ENCODE measurements at regions not wholly inside any gene's neighbourhood (a gene's known extent, or its start where the extent isn't known, plus 50 kb on each side); places are given as distances from the start of the nearest gene placed in this dataset.
A peak's percentile ranks its signal among the peaks of the same experiment; 100 is the strongest.

DNA sequence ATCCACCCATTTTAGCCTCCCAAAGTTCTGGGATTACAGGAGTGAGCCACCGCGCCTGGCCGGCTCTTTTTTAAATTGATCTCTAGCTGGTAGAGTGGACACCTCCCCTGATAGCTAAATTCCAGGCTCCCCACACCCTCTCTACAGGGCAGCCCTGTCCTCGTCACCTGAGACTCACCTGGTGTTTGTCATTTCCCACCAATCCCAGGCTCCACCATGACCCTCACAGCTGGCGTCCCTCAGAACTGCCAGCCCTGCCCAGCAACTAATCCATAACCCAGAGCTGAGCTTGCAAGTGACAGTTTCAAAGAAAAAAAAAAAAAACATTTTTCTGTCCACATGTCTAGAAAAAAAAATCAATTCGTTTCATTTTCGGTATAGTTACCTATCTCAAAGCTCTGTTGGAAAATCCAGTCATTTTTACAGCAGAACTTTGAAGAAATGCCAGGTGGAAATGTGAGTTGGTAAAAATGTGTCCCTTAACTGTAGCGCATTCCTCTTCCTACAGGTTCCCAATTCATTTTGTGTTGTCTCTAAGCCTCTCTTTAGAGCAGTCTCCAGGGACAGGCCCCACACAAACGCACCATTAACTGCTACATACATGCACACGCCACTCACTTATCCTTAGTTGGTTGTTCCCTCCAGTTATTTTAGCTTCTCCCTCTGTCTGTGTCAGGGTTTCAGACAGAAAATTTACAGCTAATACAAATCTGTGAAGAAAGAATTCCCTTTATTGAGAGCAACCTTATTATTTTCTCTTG, 294.7 kb downstream of the FBXO15 start:
- H3K27me3 Mint-ChIP-seq: no peaks in the 10 kb centered on the region
- POLR2A ChIA-PET (ENCODE audit: partially characterized antibody): no interaction called here

GRCh38 chr18:73850782-73851181, 296.9 kb downstream of the FBXO15 start:
- H3K9me3 ChIP-seq (ENCODE audit: control insufficient read depth in 1 of 2, low read length in 2 of 2): no peaks in the 10 kb centered on the region
- no peak for DNase-seq
- Mint-ChIP-seq H3K9me3 (no peaks in the 10 kb centered on the region), H3K36me3 (no peaks in the 10 kb centered on the region), H3K4me1 (no peaks in the 10 kb centered on the region), H3K27me3 (no peaks in the 10 kb centered on the region), H3K4me3 (no peak overlapping the region), H3K27ac (no peak overlapping the region)
- no peak overlapping the region for H3K27ac ChIP-seq (ENCODE audit: low read depth, low read length)
- CTCF ChIA-PET (ENCODE audit: partially characterized antibody): interaction anchor here (1.7 kb wide), 1 partner anchor 8 kb away, joined by 11 read pairs; no protein-coding TSS in a partner anchor
- intact Hi-C loops (cut with micrococcal nuclease): no loop called here
- H3K27me3 ChIP-seq (ENCODE audit: insufficient read depth, low read length): no peaks in the 10 kb centered on the region
- POLR2A ChIA-PET (ENCODE audit: partially characterized antibody): no interaction called here
- H3K4me1 ChIP-seq (ENCODE audit: insufficient read depth, low read length): no peaks in the 10 kb centered on the region
- no peak overlapping the region for H3K4me3 ChIP-seq (ENCODE audit: low read length in 2 of 2)
- no peaks in the 10 kb centered on the region for H3K36me3 ChIP-seq (ENCODE audit: insufficient read depth, low read length)

More for the DNA sequence above, 294.7 kb downstream of the FBXO15 start:
- H3K4me3 Mint-ChIP-seq: no peak overlapping the region
- intact Hi-C loops (cut with micrococcal nuclease): no loop called here
- H3K4me1 Mint-ChIP-seq: no peaks in the 10 kb centered on the region
- Histone ChIP-seq H3K27me3 (ENCODE audit: insufficient read depth, low read length) (no peaks in the 10 kb centered on the region), H3K9me3 (ENCODE audit: control insufficient read depth in 1 of 2, low read length in 2 of 2) (no peaks in the 10 kb centered on the region), H3K27ac (ENCODE audit: low read depth, low read length) (no peak overlapping the region), H3K4me3 (ENCODE audit: low read length in 2 of 2) (no peak overlapping the region), H3K36me3 (ENCODE audit: insufficient read depth, low read length) (no peaks in the 10 kb centered on the region), H3K4me1 (ENCODE audit: insufficient read depth, low read length) (no peaks in the 10 kb centered on the region)
- no peaks in the 10 kb centered on the region for H3K9me3 Mint-ChIP-seq
- H3K27ac Mint-ChIP-seq: no peak overlapping the region
- CTCF ChIA-PET (ENCODE audit: partially characterized antibody): interaction anchor here (1.0 to 3.4 kb wide), 2 partner anchors 11 to 13 kb away, joined by 3 to 13 read pairs; no protein-coding TSS in a partner anchor
- no peaks in the 10 kb centered on the region for H3K36me3 Mint-ChIP-seq
- DNase-seq: no peak

DNA sequence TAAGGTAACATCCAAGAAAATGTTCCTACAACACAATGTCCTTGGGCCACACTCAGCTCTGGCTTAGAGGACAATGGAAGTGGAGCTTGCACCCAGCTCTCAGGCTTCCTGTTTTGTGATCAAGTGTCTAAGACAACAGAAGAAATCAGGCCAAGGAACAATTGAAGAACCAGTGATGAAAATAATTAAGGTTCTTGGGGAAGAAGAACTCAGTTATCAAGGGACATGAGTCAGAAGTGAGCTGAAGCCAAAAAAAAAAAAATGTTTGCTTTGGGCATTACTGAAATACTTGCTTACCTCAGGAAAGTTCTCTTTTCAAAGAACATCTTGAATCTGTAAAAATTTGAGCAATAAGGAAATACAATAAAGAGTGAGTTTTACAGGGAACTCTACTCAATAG, 299.0 kb downstream of the FBXO15 start:
- CTCF ChIA-PET (ENCODE audit: partially characterized antibody): no interaction called here
- no peak for DNase-seq

GRCh38 chr18:73843455-73843854, 304.2 kb downstream of the FBXO15 start:
- Mint-ChIP-seq H3K4me1 (peaks cover 3 to 10% (median 4%) of the 10 kb centered on the region in 4 donors), H3K27me3 (peaks cover 0 to 3% of the 10 kb centered on the region in 2 donors), H3K36me3 (no peaks in the 10 kb centered on the region), H3K27ac (no peak overlapping the region), H3K4me3 (peak overlapping the region in 1 of 8 donors; percentile 20), H3K9me3 (no peaks in the 10 kb centered on the region)
- H3K27ac ChIP-seq (ENCODE audit: low read depth, low read length): no peak overlapping the region
- H3K36me3 ChIP-seq (ENCODE audit: insufficient read depth, low read length): no peaks in the 10 kb centered on the region
- no peaks in the 10 kb centered on the region for H3K27me3 ChIP-seq (ENCODE audit: insufficient read depth, low read length)
- POLR2A ChIA-PET (ENCODE audit: partially characterized antibody): no interaction called here
- H3K4me1 ChIP-seq (ENCODE audit: insufficient read depth, low read length): no peaks in the 10 kb centered on the region
- H3K4me3 ChIP-seq (ENCODE audit: low read length in 2 of 2): no peak overlapping the region
- intact Hi-C loops (cut with micrococcal nuclease): no loop called here
- DNase-seq: no peak
- no peaks in the 10 kb centered on the region for H3K9me3 ChIP-seq (ENCODE audit: control insufficient read depth in 1 of 2, low read length in 2 of 2)
- CTCF ChIA-PET (ENCODE audit: partially characterized antibody): interaction anchor here (0.8 to 2.3 kb wide), 7 partner anchors 8 to 78 kb away, joined by 3 to 11 read pairs (median 3); no protein-coding TSS in a partner anchor

More for the DNA sequence above, 299.0 kb downstream of the FBXO15 start:
- H3K36me3 ChIP-seq (ENCODE audit: insufficient read depth, low read length): no peaks in the 10 kb centered on the region
- H3K27ac Mint-ChIP-seq: no peak overlapping the region
- H3K9me3 Mint-ChIP-seq: no peaks in the 10 kb centered on the region
- no peak overlapping the region for H3K4me3 ChIP-seq (ENCODE audit: low read length in 2 of 2)
- H3K9me3 ChIP-seq (ENCODE audit: control insufficient read depth in 1 of 2, low read length in 2 of 2): no peaks in the 10 kb centered on the region
- H3K27me3 Mint-ChIP-seq: peaks cover 0 to 1% of the 10 kb centered on the region in 2 donors
- no peaks in the 10 kb centered on the region for H3K4me1 ChIP-seq (ENCODE audit: insufficient read depth, low read length)
- no peaks in the 10 kb centered on the region for H3K27me3 ChIP-seq (ENCODE audit: insufficient read depth, low read length)
- POLR2A ChIA-PET (ENCODE audit: partially characterized antibody): no interaction called here
- no peaks in the 10 kb centered on the region for H3K4me1 Mint-ChIP-seq
- H3K27ac ChIP-seq (ENCODE audit: low read depth, low read length): no peak overlapping the region
- H3K4me3 Mint-ChIP-seq: no peak overlapping the region
- intact Hi-C loops (cut with micrococcal nuclease): no loop called here
- H3K36me3 Mint-ChIP-seq: no peaks in the 10 kb centered on the region

- H3K27ac Mint-ChIP-seq: no peak overlapping the region
- H3K4me3 Mint-ChIP-seq: peak overlapping the region; percentile 34 to 77 (median 62)
- no peaks in the 10 kb centered on the region for H3K27me3 ChIP-seq (ENCODE audit: insufficient read depth, low read length)
- peaks cover 0 to 3% of the 10 kb centered on the region in 2 donors for H3K27me3 Mint-ChIP-seq
- H3K9me3 Mint-ChIP-seq: no peaks in the 10 kb centered on the region
- intact Hi-C loops (cut with micrococcal nuclease): no loop called here
- H3K4me1 Mint-ChIP-seq: peaks cover 3 to 10% (median 4%) of the 10 kb centered on the region in 4 donors
- H3K36me3 Mint-ChIP-seq: no peaks in the 10 kb centered on the region
- no peaks in the 10 kb centered on the region for H3K36me3 ChIP-seq (ENCODE audit: insufficient read depth, low read length)
- POLR2A ChIA-PET (ENCODE audit: partially characterized antibody): no interaction called here
- peak in 2 of 5 donors; percentile 6 to 14 for DNase-seq
- no peak overlapping the region for H3K4me3 ChIP-seq (ENCODE audit: low read length in 2 of 2)
- CTCF ChIA-PET (ENCODE audit: partially characterized antibody): interaction anchor here (0.8 to 2.3 kb wide), 12 partner anchors 8 to 79 kb away, joined by 3 to 13 read pairs (median 4); no protein-coding TSS in a partner anchor
- H3K27ac ChIP-seq (ENCODE audit: low read depth, low read length): no peak overlapping the region
- no peaks in the 10 kb centered on the region for H3K4me1 ChIP-seq (ENCODE audit: insufficient read depth, low read length)
- no peaks in the 10 kb centered on the region for H3K9me3 ChIP-seq (ENCODE audit: control insufficient read depth in 1 of 2, low read length in 2 of 2)
Measured at GRCh38 chr18:73842795-73843394, 304.7 kb downstream of the FBXO15 start.

- Mint-ChIP-seq H3K4me1 (peaks cover 3 to 10% (median 4%) of the 10 kb centered on the region in 4 donors), H3K27ac (no peak overlapping the region), H3K4me3 (no peak overlapping the region), H3K27me3 (peaks cover 0 to 3% of the 10 kb centered on the region in 2 donors), H3K9me3 (no peaks in the 10 kb centered on the region), H3K36me3 (no peaks in the 10 kb centered on the region)
- CTCF ChIA-PET (ENCODE audit: partially characterized antibody): interaction anchor here (0.8 to 2.3 kb wide), 5 partner anchors 7 to 52 kb away, joined by 3 to 13 read pairs (median 4); no protein-coding TSS in a partner anchor
- Histone ChIP-seq H3K4me3 (ENCODE audit: low read length in 2 of 2) (no peak overlapping the region), H3K36me3 (ENCODE audit: insufficient read depth, low read length) (no peaks in the 10 kb centered on the region), H3K27me3 (ENCODE audit: insufficient read depth, low read length) (no peaks in the 10 kb centered on the region), H3K27ac (ENCODE audit: low read depth, low read length) (no peak overlapping the region), H3K9me3 (ENCODE audit: control insufficient read depth in 1 of 2, low read length in 2 of 2) (no peaks in the 10 kb centered on the region), H3K4me1 (ENCODE audit: insufficient read depth, low read length) (no peaks in the 10 kb centered on the region)
- POLR2A ChIA-PET (ENCODE audit: partially characterized antibody): no interaction called here
- no peak for DNase-seq
- intact Hi-C loops (cut with micrococcal nuclease): no loop called here
Measured at GRCh38 chr18:73841661-73842060, 306.0 kb downstream of the FBXO15 start.

DNA sequence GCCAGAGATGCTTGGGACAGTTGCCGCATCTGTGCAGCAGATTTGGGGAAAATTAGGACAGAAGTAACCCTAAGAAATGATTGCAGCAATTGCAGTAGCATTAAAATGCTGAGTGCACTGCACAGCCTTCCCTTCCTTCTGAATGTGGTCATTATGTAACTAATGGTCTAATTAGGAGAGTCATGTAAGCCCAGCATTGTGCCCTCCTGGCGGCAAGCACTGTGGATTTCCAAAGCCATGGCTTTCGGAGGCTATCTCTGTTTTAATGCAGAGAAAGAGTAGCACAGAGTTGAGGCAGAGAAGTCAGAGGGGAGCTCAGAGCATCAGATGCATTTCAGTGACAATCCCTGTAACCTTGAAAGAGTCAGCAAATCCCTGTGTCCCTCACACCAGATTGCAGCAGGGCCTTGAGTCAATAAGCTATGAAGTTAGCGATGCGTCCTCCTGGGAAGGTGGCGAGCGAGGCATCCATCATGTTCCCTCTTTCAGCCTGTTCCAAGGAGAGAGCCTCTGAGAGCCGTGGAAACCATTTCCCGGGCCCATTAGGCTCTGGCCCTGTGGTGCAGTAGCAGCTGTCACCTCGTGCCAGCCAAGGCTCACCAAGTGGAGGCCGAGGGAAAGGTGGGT, 307.2 kb downstream of the FBXO15 start:
- DNase-seq: no peak
- no peaks in the 10 kb centered on the region for H3K36me3 ChIP-seq (ENCODE audit: insufficient read depth, low read length)
- no peak overlapping the region for H3K27ac ChIP-seq (ENCODE audit: low read depth, low read length)
- H3K27me3 ChIP-seq (ENCODE audit: insufficient read depth, low read length): no peaks in the 10 kb centered on the region
- H3K9me3 ChIP-seq (ENCODE audit: control insufficient read depth in 1 of 2, low read length in 2 of 2): no peaks in the 10 kb centered on the region
- Mint-ChIP-seq H3K4me3 (no peak overlapping the region), H3K4me1 (peaks cover 3 to 10% (median 4%) of the 10 kb centered on the region in 4 donors), H3K9me3 (no peaks in the 10 kb centered on the region), H3K27ac (no peak overlapping the region), H3K27me3 (peaks cover 0 to 3% of the 10 kb centered on the region in 2 donors), H3K36me3 (no peaks in the 10 kb centered on the region)
- no peaks in the 10 kb centered on the region for H3K4me1 ChIP-seq (ENCODE audit: insufficient read depth, low read length)
- intact Hi-C loops (cut with micrococcal nuclease): no loop called here
- CTCF ChIA-PET (ENCODE audit: partially characterized antibody): interaction anchor here (0.9 to 2.1 kb wide), 3 partner anchors 13 to 57 kb away, joined by 3 to 6 read pairs (median 3); no protein-coding TSS in a partner anchor
- no peak overlapping the region for H3K4me3 ChIP-seq (ENCODE audit: low read length in 2 of 2)
- POLR2A ChIA-PET (ENCODE audit: partially characterized antibody): no interaction called here

Measured in CD4-positive, alpha-beta memory T cell (primary cell).